Esophagus squamous epithelium (tissue), 5 donors: ENCODE measurements at regions not wholly inside any gene's neighbourhood (a gene's known extent, or its start where the extent isn't known, plus 50 kb on each side); places are given as distances from the start of the nearest gene placed in this dataset.

Experiments
- DNase-seq: peaks from one replicate; lab custom pipeline; 2025; lab: John Stamatoyannopoulos, UW
- H3K27ac ChIP-seq, 4 donors: fragments of 200-600 bp; sonication (generic); one replicate each; pipeline ENCODE4 v1.5.1; 2016 to 2019; ENCODE audit warnings: mild to moderate bottlenecking in 1 of 4
- H3K27me3 ChIP-seq, 4 donors: fragments of 200-600 bp; sonication (generic); 1 replicate in 3 of 4; 2 replicates in 1 of 4; pipeline versions ENCODE4 v1.5.1 to v1.6.0; 2017 to 2021; ENCODE audit warnings: antibody characterized with exemption in 1 of 4
- H3K36me3 ChIP-seq, 3 donors: fragments of 200-600 bp; sonication (generic); one replicate each; pipeline ENCODE4 v1.5.1; 2016 to 2019
- H3K4me1 ChIP-seq, 3 donors: fragments of 200-600 bp; sonication (generic); one replicate each; pipeline ENCODE4 v1.5.1; 2017 to 2019
- H3K4me3 ChIP-seq, 4 donors: fragments of 200-600 bp; sonication (generic); 1 replicate in 3 of 4; 2 replicates in 1 of 4; pipeline ENCODE4 v1.5.1; 2016 to 2019; ENCODE audit warnings: mild to moderate bottlenecking in 2 of 4, moderate library complexity in 1 of 4
- H3K9me3 ChIP-seq, 3 donors: fragments of 200-600 bp; sonication (generic); one replicate each; pipeline ENCODE4 v1.5.1; 2016 to 2019
- CTCF ChIP-seq, 6 experiments: fragments of 450-650 bp in 4 of 6; fragments of 200-600 bp in 2 of 6; sonication (generic) in 2 of 6; IDR thresholded peaks; one replicate each; pipeline ENCODE4 v1.5.1; 2016 to 2019; ENCODE audit warnings: antibody characterized with exemption in 6 of 6, mild to moderate bottlenecking in 4 of 6, moderate library complexity in 4 of 6
- POLR2A ChIP-seq, 4 donors: fragments of 450-650 bp; IDR thresholded peaks; one replicate each; pipeline ENCODE4 v1.6.1; 2017; ENCODE audit warnings: antibody characterized with exemption in 4 of 4, mild to moderate bottlenecking in 4 of 4, moderate library complexity in 3 of 4
- WGBS, 2 donors: methylation state at CpG; one replicate each; pipeline ENCODE4 v1.1.5; 2018; 5-methylcytosine and 5-hydroxymethylcytosine counted together
- intact Hi-C: fragments of 100-400 bp; cut with DNase I; formaldehyde crosslinking; loops from one replicate; pipeline ENCODE4 v1.15.0; 2022
- donor health status: DM: yes; HTN: yes; CAD: no.

GRCh38 chr1:229846351-229846750 lies 220.3 kb downstream of the URB2 start:
- intact Hi-C loops = no loop called here
- Histone ChIP-seq H3K27ac (no peak overlapping the region), H3K9me3 (no peaks in the 10 kb centered on the region), H3K36me3 (no peaks in the 10 kb centered on the region), H3K4me1 (peaks cover 8 to 43% (median 9%) of the 10 kb centered on the region in 3 donors), H3K27me3 (peaks cover 0 to 12% (median 0%) of the 10 kb centered on the region in 4 donors), H3K4me3 (no peak overlapping the region)
- TF ChIP-seq CTCF (IDR thresholded peaks at IDR 0.05) (no peak), POLR2A (IDR thresholded peaks at IDR 0.05) (no peak)
- no peak for DNase-seq
- WGBS, 2 donors = 84 to 85% methylated on average over 5 of the region's 5 CpGs

- peak; percentile 21 to 58 (median 34) for TF ChIP-seq CTCF (IDR thresholded peaks at IDR 0.05)
- TF ChIP-seq POLR2A (IDR thresholded peaks at IDR 0.05) = no peak
- Histone ChIP-seq H3K27me3 (peaks cover 0 to 12% (median 0%) of the 10 kb centered on the region in 4 donors), H3K9me3 (no peaks in the 10 kb centered on the region), H3K4me3 (no peak overlapping the region), H3K36me3 (no peaks in the 10 kb centered on the region), H3K27ac (no peak overlapping the region), H3K4me1 (peaks cover 4 to 21% (median 4%) of the 10 kb centered on the region in 3 donors)
- DNase-seq = no peak
- 67 to 75% methylated on average over 9 of the region's 9 CpGs for WGBS, 2 donors
- intact Hi-C loops = no loop called here
Observed at GRCh38 chr1:229848752-229849677, 218.0 kb upstream of the GALNT2 start.

GRCh38 chr1:229851511-229851910 lies 215.5 kb upstream of the GALNT2 start:
- Histone ChIP-seq H3K4me1 (no peaks in the 10 kb centered on the region), H3K4me3 (no peak overlapping the region), H3K27me3 (peaks cover 0 to 12% (median 0%) of the 10 kb centered on the region in 4 donors), H3K27ac (no peak overlapping the region), H3K9me3 (no peaks in the 10 kb centered on the region), H3K36me3 (no peaks in the 10 kb centered on the region)
- TF ChIP-seq POLR2A (IDR thresholded peaks at IDR 0.05) (no peak), CTCF (IDR thresholded peaks at IDR 0.05) (no peak)
- intact Hi-C loops = no loop called here
- 74 to 78% methylated on average over 6 of the region's 6 CpGs for WGBS, 2 donors
- no peak for DNase-seq

GRCh38 chr1:229853751-229854150 lies 213.3 kb upstream of the GALNT2 start:
- intact Hi-C loops = no loop called here
- no CpG with 5 or more reads among the region's 3 CpGs for WGBS, 2 donors
- no peak overlapping the region for H3K27ac ChIP-seq
- H3K9me3 ChIP-seq = no peaks in the 10 kb centered on the region
- peaks cover 0 to 12% (median 0%) of the 10 kb centered on the region in 4 donors for H3K27me3 ChIP-seq
- H3K4me1 ChIP-seq = no peaks in the 10 kb centered on the region
- DNase-seq = no peak
- H3K4me3 ChIP-seq = no peak overlapping the region
- TF ChIP-seq POLR2A (IDR thresholded peaks at IDR 0.05) (no peak), CTCF (IDR thresholded peaks at IDR 0.05) (no peak)
- H3K36me3 ChIP-seq = no peaks in the 10 kb centered on the region

GRCh38 chr1:229854620-229855019 lies 212.4 kb upstream of the GALNT2 start:
- Histone ChIP-seq H3K4me1 (no peaks in the 10 kb centered on the region), H3K4me3 (no peak overlapping the region), H3K27ac (no peak overlapping the region), H3K27me3 (peaks cover 0 to 12% (median 0%) of the 10 kb centered on the region in 4 donors), H3K36me3 (no peaks in the 10 kb centered on the region), H3K9me3 (no peaks in the 10 kb centered on the region)
- intact Hi-C loops = no loop called here
- no peak for DNase-seq
- no peak for TF ChIP-seq POLR2A (IDR thresholded peaks at IDR 0.05)
- TF ChIP-seq CTCF (IDR thresholded peaks at IDR 0.05) = no peak
- 77 to 93% methylated on average over 1 of the region's 1 CpG for WGBS, 2 donors
